ENCODE measurements at regions not wholly inside any gene's neighbourhood (a gene's known extent, or its start where the extent isn't known, plus 50 kb on each side); places are given as distances from the start of the nearest gene placed in this dataset.
A peak's percentile ranks its signal among the peaks of the same experiment; 100 is the strongest.

- ATAC-seq (ENCODE audit: insufficient read depth, low FRiP score) (no peak), DNase-seq (no peak)
- Histone ChIP-seq H3K4me3 (no peak overlapping the region), H3K27me3 (ENCODE audit: control insufficient read depth in 3 of 3, insufficient read depth in 3 of 3, low read length in 2 of 3) (no peaks in the 10 kb centered on the region), H3K27ac (ENCODE audit: low read depth in 1 of 2, low read length in 1 of 2) (no peak overlapping the region), H3K36me3 (ENCODE audit: control insufficient read depth in 4 of 4, insufficient read depth in 4 of 4, low read length in 4 of 4) (no peaks in the 10 kb centered on the region), H3K4me1 (ENCODE audit: control insufficient read depth in 5 of 5, insufficient read depth in 5 of 5, low read length in 5 of 5) (no peaks in the 10 kb centered on the region), H3K9ac (ENCODE audit: insufficient read depth in 1 of 2, low read length in 2 of 2) (no peak overlapping the region), H3K9me3 (ENCODE audit: control insufficient read depth in 4 of 4, insufficient read depth in 3 of 4, low read length in 3 of 4) (peaks cover 0 to 4% (median 0%) of the 10 kb centered on the region in 4 donors)
- 22 to 40% methylated on average over 3 of the region's 3 CpGs for WGBS, 2 donors
- TF ChIP-seq, protein P1, sequence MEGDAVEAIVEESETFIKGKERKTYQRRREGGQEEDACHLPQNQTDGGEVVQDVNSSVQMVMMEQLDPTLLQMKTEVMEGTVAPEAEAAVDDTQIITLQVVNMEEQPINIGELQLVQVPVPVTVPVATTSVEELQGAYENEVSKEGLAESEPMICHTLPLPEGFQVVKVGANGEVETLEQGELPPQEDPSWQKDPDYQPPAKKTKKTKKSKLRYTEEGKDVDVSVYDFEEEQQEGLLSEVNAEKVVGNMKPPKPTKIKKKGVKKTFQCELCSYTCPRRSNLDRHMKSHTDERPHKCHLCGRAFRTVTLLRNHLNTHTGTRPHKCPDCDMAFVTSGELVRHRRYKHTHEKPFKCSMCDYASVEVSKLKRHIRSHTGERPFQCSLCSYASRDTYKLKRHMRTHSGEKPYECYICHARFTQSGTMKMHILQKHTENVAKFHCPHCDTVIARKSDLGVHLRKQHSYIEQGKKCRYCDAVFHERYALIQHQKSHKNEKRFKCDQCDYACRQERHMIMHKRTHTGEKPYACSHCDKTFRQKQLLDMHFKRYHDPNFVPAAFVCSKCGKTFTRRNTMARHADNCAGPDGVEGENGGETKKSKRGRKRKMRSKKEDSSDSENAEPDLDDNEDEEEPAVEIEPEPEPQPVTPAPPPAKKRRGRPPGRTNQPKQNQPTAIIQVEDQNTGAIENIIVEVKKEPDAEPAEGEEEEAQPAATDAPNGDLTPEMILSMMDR (IDR thresholded peaks at IDR 0.05; ENCODE audit: control extremely low read depth, extremely low read depth), result no peak
These were observed 232.2 kb downstream of the C4orf33 start for GRCh38 chr4:129328162-129328561.

DNA sequence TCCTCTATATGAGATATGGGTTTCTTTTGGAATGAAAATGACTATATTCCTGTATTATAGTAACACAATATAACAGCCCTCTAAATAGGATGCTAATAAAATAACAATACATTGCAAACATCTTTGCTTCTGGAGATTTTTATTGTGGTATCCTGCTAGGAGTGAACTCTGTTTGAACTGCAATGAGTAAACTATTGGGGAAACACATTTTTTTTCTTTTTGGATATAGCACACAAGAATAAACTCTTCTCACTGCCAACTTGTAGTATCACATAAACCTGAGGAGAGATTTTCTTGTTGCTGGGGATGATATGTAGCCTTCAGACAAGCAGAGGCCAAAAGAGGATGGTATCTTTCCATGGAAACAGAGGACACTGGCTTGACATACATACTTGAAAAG, 238.2 kb downstream of the C4orf33 start:
- no peak overlapping the region for H3K4me3 ChIP-seq
- H3K9ac ChIP-seq (ENCODE audit: insufficient read depth in 1 of 2, low read length in 2 of 2), result no peak overlapping the region
- DNase-seq (peak in 2 of 3 donors; percentile 53 to 59), ATAC-seq (ENCODE audit: insufficient read depth, low FRiP score) (no peak)
- no peak overlapping the region for H3K27ac ChIP-seq (ENCODE audit: low read depth in 1 of 2, low read length in 1 of 2)
- TF ChIP-seq, protein P1 (IDR thresholded peaks at IDR 0.05; ENCODE audit: control extremely low read depth, extremely low read depth), result no peak
- H3K9me3 ChIP-seq (ENCODE audit: control insufficient read depth in 4 of 4, insufficient read depth in 3 of 4, low read length in 3 of 4), result peaks cover 0 to 4% (median 0%) of the 10 kb centered on the region in 4 donors
- H3K4me1 ChIP-seq (ENCODE audit: control insufficient read depth in 5 of 5, insufficient read depth in 5 of 5, low read length in 5 of 5), result peaks cover 0 to 21% (median 0%) of the 10 kb centered on the region in 5 donors
- H3K27me3 ChIP-seq (ENCODE audit: control insufficient read depth in 3 of 3, insufficient read depth in 3 of 3, low read length in 2 of 3), result no peaks in the 10 kb centered on the region
- H3K36me3 ChIP-seq (ENCODE audit: control insufficient read depth in 4 of 4, insufficient read depth in 4 of 4, low read length in 4 of 4), result no peaks in the 10 kb centered on the region

GRCh38 chr4:129335276-129335675, 239.3 kb downstream of the C4orf33 start:
- no peaks in the 10 kb centered on the region for H3K9me3 ChIP-seq (ENCODE audit: control insufficient read depth in 4 of 4, insufficient read depth in 3 of 4, low read length in 3 of 4)
- peaks cover 0 to 21% (median 0%) of the 10 kb centered on the region in 5 donors for H3K4me1 ChIP-seq (ENCODE audit: control insufficient read depth in 5 of 5, insufficient read depth in 5 of 5, low read length in 5 of 5)
- no peak overlapping the region for H3K9ac ChIP-seq (ENCODE audit: insufficient read depth in 1 of 2, low read length in 2 of 2)
- no peak for ATAC-seq (ENCODE audit: insufficient read depth, low FRiP score)
- no peak overlapping the region for H3K27ac ChIP-seq (ENCODE audit: low read depth in 1 of 2, low read length in 1 of 2)
- H3K4me3 ChIP-seq, result no peak overlapping the region
- no peaks in the 10 kb centered on the region for H3K27me3 ChIP-seq (ENCODE audit: control insufficient read depth in 3 of 3, insufficient read depth in 3 of 3, low read length in 2 of 3)
- TF ChIP-seq, protein P1 (IDR thresholded peaks at IDR 0.05; ENCODE audit: control extremely low read depth, extremely low read depth), result no peak
- peak in 1 of 3 donors; percentile 9 for DNase-seq
- no peaks in the 10 kb centered on the region for H3K36me3 ChIP-seq (ENCODE audit: control insufficient read depth in 4 of 4, insufficient read depth in 4 of 4, low read length in 4 of 4)
- 92 to 94% methylated on average over 7 of the region's 7 CpGs for WGBS, 2 donors

- Histone ChIP-seq H3K27ac (ENCODE audit: low read depth in 1 of 2, low read length in 1 of 2) (no peak overlapping the region), H3K36me3 (ENCODE audit: control insufficient read depth in 4 of 4, insufficient read depth in 4 of 4, low read length in 4 of 4) (no peaks in the 10 kb centered on the region), H3K9me3 (ENCODE audit: control insufficient read depth in 4 of 4, insufficient read depth in 3 of 4, low read length in 3 of 4) (no peaks in the 10 kb centered on the region), H3K4me1 (ENCODE audit: control insufficient read depth in 5 of 5, insufficient read depth in 5 of 5, low read length in 5 of 5) (peaks cover 0 to 21% (median 0%) of the 10 kb centered on the region in 5 donors), H3K4me3 (no peak overlapping the region), H3K27me3 (ENCODE audit: control insufficient read depth in 3 of 3, insufficient read depth in 3 of 3, low read length in 2 of 3) (no peaks in the 10 kb centered on the region), H3K9ac (ENCODE audit: insufficient read depth in 1 of 2, low read length in 2 of 2) (no peak overlapping the region)
- WGBS, 2 donors, result 69 to 73% methylated on average over 5 of the region's 5 CpGs
- TF ChIP-seq, protein P1 (IDR thresholded peaks at IDR 0.05; ENCODE audit: control extremely low read depth, extremely low read depth), result no peak
- DNase-seq, result peak in 1 of 3 donors; percentile 19
- ATAC-seq (ENCODE audit: insufficient read depth, low FRiP score), result no peak
These were observed 239.9 kb downstream of the C4orf33 start for GRCh38 chr4:129335818-129336217.

All from lung (tissue), 11 donors.